H1 (cell line): ENCODE measurements at regions not wholly inside any gene's neighbourhood (a gene's known extent, or its start where the extent isn't known, plus 50 kb on each side); places are given as distances from the start of the nearest gene placed in this dataset.

Experiments
- CTCF ChIA-PET: fragments of 300-600 bp; sonication (Branson Sonifier 250); formaldehyde crosslinking; loops from one replicate; lab custom pipeline; 2021; ENCODE audit not compliant: partially characterized antibody; lab: Charles Lee
- POLR2A ChIA-PET: fragments of 300-600 bp; sonication (Branson Sonifier 250); formaldehyde crosslinking; loops from one replicate; lab custom pipeline; 2021; ENCODE audit warnings: inconsistent platforms; ENCODE audit not compliant: partially characterized antibody; lab: Charles Lee
- DNase-seq, 2 experiments: peaks; one replicate each; pipeline versions ENCODE4 v3.0.0 to v3.0.0-alpha.2; 2010 to 2022; ENCODE audit warnings: low spot score in 2 of 2, low read depth in 1 of 2, mixed read lengths in 1 of 2
- FAIRE-seq: peaks from 2 replicates; lab custom pipeline; 2011; peaks lifted over from hg19 to GRCh38; lab: Jason Lieb, UNC
- H2AFZ ChIP-seq: 2 replicates; pipeline ENCODE4 v1.8.1; 2012; ENCODE audit warnings: low read length, inconsistent platforms
- H2AK5ac ChIP-seq: 2 replicates; pipeline ENCODE4 v1.6.1; 2013; ENCODE audit warnings: low read depth, low read length
- H2BK120ac ChIP-seq: replicated peaks from 2 replicates; pipeline ENCODE3; 2013; ENCODE audit warnings: low read depth, low read length, inconsistent platforms
- H2BK12ac ChIP-seq: 2 replicates; pipeline ENCODE4 v1.6.1; 2013; ENCODE audit warnings: low read depth, low read length
- H2BK15ac ChIP-seq: 2 replicates; pipeline ENCODE4 v1.6.1; 2013; ENCODE audit warnings: low read length
- H2BK20ac ChIP-seq: 2 replicates; pipeline ENCODE4 v1.6.1; 2013; ENCODE audit warnings: low read length
- H2BK5ac ChIP-seq: 2 replicates; pipeline ENCODE4 v1.6.1; 2013; ENCODE audit warnings: low read depth, low read length
- H3K14ac ChIP-seq: 2 replicates; pipeline ENCODE4 v1.6.1; 2013; ENCODE audit warnings: inconsistent platforms; ENCODE audit not compliant: insufficient read length
- H3K18ac ChIP-seq: 2 replicates; pipeline ENCODE4 v1.6.1; 2013; ENCODE audit warnings: low read length; ENCODE audit errors: extremely low read depth
- H3K23ac ChIP-seq: 2 replicates; pipeline ENCODE4 v1.6.1; 2013; ENCODE audit warnings: inconsistent platforms; ENCODE audit not compliant: insufficient read length
- H3K23me2 ChIP-seq: 2 replicates; pipeline ENCODE4 v1.6.1; 2013; ENCODE audit warnings: low read depth, low read length
- H3K27ac ChIP-seq: 2 replicates; pipeline ENCODE4 v1.6.1; 2011; ENCODE audit warnings: low read depth, low read length, inconsistent platforms
- H3K27me3 ChIP-seq, 4 experiments: replicated peaks in 1 of 4; 1 replicate in 1 of 4; 2 replicates in 3 of 4; pipeline versions ENCODE4 v1.6.1 to v1.8.1; 2011 to 2013; ENCODE audit warnings: low read length in 3 of 4, mild to moderate bottlenecking in 3 of 4, inconsistent platforms in 2 of 4, mixed read lengths in 2 of 4, moderate library complexity in 1 of 4; ENCODE audit not compliant: control insufficient read depth in 3 of 4, insufficient read depth in 3 of 4; ENCODE audit errors: extremely low read depth in 1 of 4
- H3K36me3 ChIP-seq, 4 experiments: 2 replicates each; pipeline versions ENCODE4 v1.6.1 to v1.8.1; 2011 to 2013; ENCODE audit warnings: mild to moderate bottlenecking in 4 of 4, low read length in 3 of 4, moderate library complexity in 2 of 4, control low read depth in 1 of 4, inconsistent platforms in 1 of 4; ENCODE audit not compliant: insufficient read depth in 4 of 4, control insufficient read depth in 2 of 4
- H3K4ac ChIP-seq: replicated peaks from 2 replicates; pipeline ENCODE3; 2013; ENCODE audit warnings: low read length, low read depth, mixed read lengths, inconsistent platforms; ENCODE audit not compliant: insufficient read length
- H3K4me1 ChIP-seq, 4 experiments: replicated peaks in 1 of 4; 1 replicate in 1 of 4; 2 replicates in 3 of 4; pipeline versions ENCODE4 v1.6.1 to v1.8.1; 2011 to 2013; ENCODE audit warnings: low read length in 3 of 4, inconsistent platforms in 2 of 4, mixed read lengths in 1 of 4; ENCODE audit not compliant: insufficient read depth in 4 of 4, control insufficient read depth in 3 of 4
- H3K4me2 ChIP-seq, 2 experiments: 2 replicates each; pipeline versions ENCODE4 v1.6.1 to v1.8.1; 2011 to 2013; ENCODE audit warnings: low read depth in 2 of 2, low read length in 2 of 2, control low read depth in 1 of 2, inconsistent platforms in 1 of 2, mild to moderate bottlenecking in 1 of 2; ENCODE audit not compliant: insufficient read depth in 1 of 2
- H3K4me3 ChIP-seq, 4 experiments: fragments of 200-600, 300-600 bp in 1 of 4; sonication (generic), shearing (Covaris generic), sonication (Bioruptor Twin) in 1 of 4; 2 replicates each; pipeline versions ENCODE4 v1.5.1 to v1.8.1; 2011 to 2016; ENCODE audit warnings: low read length in 4 of 4, low read depth in 3 of 4, control low read depth in 2 of 4, inconsistent platforms in 2 of 4, mild to moderate bottlenecking in 2 of 4, mixed read lengths in 1 of 4, moderate library complexity in 1 of 4; ENCODE audit not compliant: insufficient read depth in 2 of 4; ENCODE audit errors: extremely low read depth in 1 of 4
- H3K56ac ChIP-seq: replicated peaks from 2 replicates; pipeline ENCODE3; 2013; ENCODE audit warnings: low read depth, mild to moderate bottlenecking, mixed read lengths, low read length, inconsistent platforms; ENCODE audit not compliant: insufficient read length
- H3K79me1 ChIP-seq: 2 replicates; pipeline ENCODE4 v1.6.1; 2013; ENCODE audit warnings: low read depth, low read length, control low read depth
- H3K79me2 ChIP-seq, 2 experiments: 2 replicates each; pipeline versions ENCODE4 v1.6.1 to v1.8.1; 2012 to 2013; ENCODE audit warnings: low read length in 2 of 2, mild to moderate bottlenecking in 2 of 2, inconsistent platforms in 1 of 2; ENCODE audit not compliant: insufficient read depth in 2 of 2, control insufficient read depth in 1 of 2
- H3K9ac ChIP-seq, 4 experiments: replicated peaks in 1 of 4; 1 replicate in 1 of 4; 2 replicates in 3 of 4; pipeline versions ENCODE4 v1.6.1 to v1.8.1; 2011 to 2013; ENCODE audit warnings: low read depth in 3 of 4, low read length in 3 of 4, control low read depth in 2 of 4, mild to moderate bottlenecking in 2 of 4, moderate library complexity in 2 of 4, inconsistent platforms in 1 of 4; ENCODE audit errors: extremely low read depth in 1 of 4
- H3K9me3 ChIP-seq, 2 experiments: 2 replicates each; pipeline versions ENCODE4 v1.6.1 to v1.8.1; 2012 to 2013; ENCODE audit warnings: mild to moderate bottlenecking in 2 of 2, moderate library complexity in 2 of 2, control low read depth in 1 of 2, inconsistent platforms in 1 of 2, low read depth in 1 of 2, low read length in 1 of 2, mixed read lengths in 1 of 2; ENCODE audit not compliant: insufficient read depth in 2 of 2
- H4K20me1 ChIP-seq, 2 experiments: replicated peaks in 1 of 2; 2 replicates each; pipeline versions ENCODE3 to v1.8.1; 2011 to 2013; ENCODE audit warnings: inconsistent platforms in 2 of 2, low read length in 2 of 2, mild to moderate bottlenecking in 1 of 2; ENCODE audit not compliant: insufficient read depth in 2 of 2, control insufficient read depth in 1 of 2
- H4K5ac ChIP-seq: 2 replicates; pipeline ENCODE4 v1.6.1; 2013; ENCODE audit warnings: low read length, low read depth, mixed read lengths, inconsistent platforms; ENCODE audit not compliant: insufficient read length
- H4K8ac ChIP-seq: 2 replicates; pipeline ENCODE4 v1.8.0; 2013; ENCODE audit warnings: mild to moderate bottlenecking, moderate library complexity, low read length, inconsistent platforms; ENCODE audit not compliant: insufficient read depth; ENCODE audit errors: extremely low read depth
- H4K91ac ChIP-seq: replicated peaks from 2 replicates; pipeline ENCODE3; 2013; ENCODE audit warnings: low read length, mixed read lengths, inconsistent platforms; ENCODE audit not compliant: insufficient read length
- ASH2L ChIP-seq: fragments of 200-600, 300-600 bp; sonication (generic); IDR thresholded peaks from one replicate; pipeline ENCODE4 v1.7.1; 2017; ENCODE audit warnings: low read length
- CHD1 ChIP-seq: IDR thresholded peaks from 2 replicates; pipeline ENCODE4 v1.6.1; 2012; ENCODE audit warnings: low read depth, low read length, improper control_type of control experiment
- CREB1 ChIP-seq: IDR thresholded peaks from 2 replicates; pipeline ENCODE4 v1.6.1; 2012; ENCODE audit warnings: inconsistent platforms
- GTF2F1 ChIP-seq: IDR thresholded peaks from 2 replicates; pipeline ENCODE4 v1.6.1; 2012; ENCODE audit warnings: low read depth, low read length, improper control_type of control experiment, borderline replicate concordance
- JUN ChIP-seq: IDR thresholded peaks from 2 replicates; pipeline ENCODE4 v1.6.1; 2011; ENCODE audit warnings: low read depth, mild to moderate bottlenecking, improper control_type of control experiment, low read length
- KDM4A ChIP-seq: IDR thresholded peaks from one replicate; pipeline ENCODE4 v1.7.1; 2012; ENCODE audit warnings: low read depth, mild to moderate bottlenecking, moderate library complexity, low read length, inconsistent platforms; ENCODE audit not compliant: severe bottlenecking
- NANOG ChIP-seq: IDR thresholded peaks from 2 replicates; pipeline ENCODE4 v1.6.1; 2011; ENCODE audit warnings: low read length, low read depth, mild to moderate bottlenecking, inconsistent platforms; ENCODE audit not compliant: insufficient read depth, poor library complexity, severe bottlenecking
- PHF8 ChIP-seq: fragments of 200-600 bp; sonication (generic); conservative IDR thresholded peaks from 2 replicates; pipeline ENCODE4 v1.7.1; 2012; ENCODE audit warnings: low read depth, mild to moderate bottlenecking, inconsistent platforms, low read length, moderate library complexity
- POLR2AphosphoS5 ChIP-seq: IDR thresholded peaks from 2 replicates; pipeline ENCODE4 v1.6.1; 2011; ENCODE audit warnings: low read depth, low read length
- RNF2 ChIP-seq: fragments of 200-900, 300-1000 bp; sonication (generic); IDR thresholded peaks from 2 replicates; pipeline ENCODE4 v1.7.1; 2016; ENCODE audit warnings: borderline replicate concordance, low read depth, mild to moderate bottlenecking, antibody characterized with exemption, low read length; ENCODE audit not compliant: poor library complexity, severe bottlenecking; ENCODE audit errors: missing control alignments
- RXRA ChIP-seq: IDR thresholded peaks from 2 replicates; pipeline ENCODE4 v1.6.1; 2011; ENCODE audit warnings: low read depth, mild to moderate bottlenecking, low read length, moderate library complexity; ENCODE audit not compliant: insufficient read depth
- TAF1 ChIP-seq: IDR thresholded peaks from 2 replicates; pipeline ENCODE4 v1.6.1; 2011; ENCODE audit warnings: mild to moderate bottlenecking, low read depth, low read length
- YY1 ChIP-seq: IDR thresholded peaks from 2 replicates; pipeline ENCODE4 v1.6.1; 2011; ENCODE audit warnings: low read depth, mild to moderate bottlenecking, low read length
- WGBS, 2 experiments: shearing (Covaris generic) in 1 of 2; methylation state at CpG; one replicate each; pipeline versions ENCODE4 v1.1.6 to v1.1.7; 2013 to 2015; ENCODE audit warnings: low lambda C conversion rate in 2 of 2, mixed read lengths in 2 of 2, inconsistent platforms in 1 of 2, low coverage in 1 of 2, missing lambda C conversion rate in 1 of 2; ENCODE audit not compliant: insufficient replicate concordance in 2 of 2, insufficient coverage in 1 of 2, insufficient read length in 1 of 2; ENCODE audit errors: extremely low coverage in 1 of 2, missing lambda C conversion rate in 1 of 2; 5-methylcytosine and 5-hydroxymethylcytosine counted together

DNA sequence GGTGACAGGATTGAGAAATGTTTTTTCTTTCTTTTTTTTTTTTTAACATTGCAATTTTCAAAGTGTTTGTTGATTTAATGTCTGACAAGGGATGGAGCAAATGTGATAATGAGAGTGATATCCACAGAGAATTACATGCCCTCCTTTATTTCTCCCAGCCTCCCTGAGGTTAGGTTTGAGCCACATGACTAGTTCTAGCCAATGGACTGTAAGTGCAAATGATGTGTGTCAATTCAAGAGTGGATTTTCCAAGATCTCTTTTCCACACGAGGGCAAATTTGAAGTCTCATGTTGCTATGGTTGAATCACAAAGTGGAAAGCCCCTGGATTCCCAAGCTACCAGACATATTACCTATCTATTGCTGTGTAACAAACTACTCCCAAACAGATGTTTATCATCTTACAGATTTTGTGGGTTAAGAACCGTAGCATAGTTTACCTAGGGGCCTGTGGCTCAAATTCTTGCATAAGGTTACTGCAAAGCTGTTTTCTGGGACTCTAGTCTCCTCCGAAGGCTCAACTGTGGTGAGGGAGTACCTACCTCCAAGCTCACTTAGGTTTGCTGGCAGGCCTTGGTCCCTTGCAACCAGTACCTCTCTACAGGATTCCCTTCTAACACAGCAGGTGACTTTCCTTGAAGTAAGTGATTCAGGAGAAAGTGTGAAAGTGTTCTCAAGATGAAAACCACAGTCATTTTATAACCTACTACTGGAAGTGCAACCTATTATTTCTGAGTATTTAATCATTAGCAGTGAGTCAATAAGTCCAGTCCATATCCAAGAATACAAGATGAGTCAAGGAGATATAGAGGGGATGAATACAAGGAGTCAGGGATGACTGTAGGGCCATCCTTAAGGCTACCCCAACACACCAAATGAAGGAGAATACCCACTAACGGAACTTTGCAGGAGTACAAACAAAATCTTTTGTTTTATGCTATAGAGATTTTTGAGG lies 533.6 kb downstream of the PTPRC start:
- no peak overlapping the region for H4K8ac ChIP-seq
- H2BK120ac ChIP-seq: no peak overlapping the region
- H3K79me1 ChIP-seq: no peaks in the 10 kb centered on the region
- H2BK5ac ChIP-seq: no peak overlapping the region
- no peak overlapping the region for H3K27ac ChIP-seq
- H3K36me3 ChIP-seq: no peaks in the 10 kb centered on the region
- H3K4me1 ChIP-seq: no peaks in the 10 kb centered on the region
- no peak overlapping the region for H3K56ac ChIP-seq
- no peak overlapping the region for H3K4me2 ChIP-seq
- no peaks in the 10 kb centered on the region for H3K27me3 ChIP-seq
- H2BK15ac ChIP-seq: no peak overlapping the region
- 90% methylated on average over 4 of the region's 4 CpGs; no CpG with 5 or more reads in 1 of the 2 experiments for WGBS, 2 experiments
- H3K9ac ChIP-seq: no peak overlapping the region
- no peaks in the 10 kb centered on the region for H3K79me2 ChIP-seq
- no peak overlapping the region for H3K4ac ChIP-seq
- no peak overlapping the region for H3K14ac ChIP-seq
- H3K4me3 ChIP-seq: no peak overlapping the region
- no peak overlapping the region for H4K91ac ChIP-seq
- no peaks in the 10 kb centered on the region for H4K20me1 ChIP-seq
- TF ChIP-seq POLR2AphosphoS5 (no peak), NANOG (no peak), KDM4A (no peak), JUN (no peak), YY1 (no peak), TAF1 (no peak), RNF2 (no peak), CREB1 (no peak), ASH2L (no peak), GTF2F1 (no peak), RXRA (no peak), PHF8 (no peak), CHD1 (no peak)
- H2BK12ac ChIP-seq: no peak overlapping the region
- H3K9me3 ChIP-seq: no peaks in the 10 kb centered on the region
- no peak overlapping the region for H3K23ac ChIP-seq
- FAIRE-seq: no peak
- CTCF ChIA-PET: interaction anchor here (0.7 to 1.2 kb wide), 2 partner anchors 10 to 60 kb away, joined by 3 read pairs; no protein-coding TSS in a partner anchor
- POLR2A ChIA-PET: no interaction called here
- no peak overlapping the region for H3K18ac ChIP-seq
- H4K5ac ChIP-seq: no peak overlapping the region
- H3K23me2 ChIP-seq: no peaks in the 10 kb centered on the region
- H2AK5ac ChIP-seq: no peak overlapping the region
- H2AFZ ChIP-seq: no peak overlapping the region
- no peak for DNase-seq
- no peak overlapping the region for H2BK20ac ChIP-seq
